KG1 (cell line): ENCODE measurements at regions not wholly inside any gene's neighbourhood (a gene's known extent, or its start where the extent isn't known, plus 50 kb on each side); places are given as distances from the start of the nearest gene placed in this dataset.
"Not testable (repeated sequence)": the region's sequence is repeated elsewhere in the genome, so short reads cannot be mapped to it uniquely, and the experiment has no call there.

Experiments used
- DNase-seq: peaks from one replicate; lab custom pipeline; 2025; lab: John Stamatoyannopoulos, UW

DNA sequence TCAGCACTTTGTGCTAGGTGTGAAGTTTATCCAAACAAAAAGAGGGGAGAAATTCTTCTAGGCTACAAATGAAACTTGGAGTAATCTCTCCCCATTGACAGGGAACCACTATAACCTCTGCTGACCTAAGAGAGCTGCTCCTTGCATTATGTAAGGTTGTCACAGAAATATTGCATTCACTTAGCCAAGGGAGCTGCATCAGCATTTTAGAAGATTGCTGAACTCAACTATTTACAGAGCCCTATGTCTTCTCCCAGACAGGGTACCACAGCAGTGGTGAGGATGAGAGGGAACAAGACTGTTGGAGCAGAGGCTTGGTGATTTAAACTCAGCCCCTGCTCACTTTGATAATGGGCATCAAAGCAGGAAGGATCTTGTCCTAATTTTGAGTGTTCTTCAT is 362.0 kb downstream of the TMEM38B start:
- DNase-seq, result no peak

DNA sequence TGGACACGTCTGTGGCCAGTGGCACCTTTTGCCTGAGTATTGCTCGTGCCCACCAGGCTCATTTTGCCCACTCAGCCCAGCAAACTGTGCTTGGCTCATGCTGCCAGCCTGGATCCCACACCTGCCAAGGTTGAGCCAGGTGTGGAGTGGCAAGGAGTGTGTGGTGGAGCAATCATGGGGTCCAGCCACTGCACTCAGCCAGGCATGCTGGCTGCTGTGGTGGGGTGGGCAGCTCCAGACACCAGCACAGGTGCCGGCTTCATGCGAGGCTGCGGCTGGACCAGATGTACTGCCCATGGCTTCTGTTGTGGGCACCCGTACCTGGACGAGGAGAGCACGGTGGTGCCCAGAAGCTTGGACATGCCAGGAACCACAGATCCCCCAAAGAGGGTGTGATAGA is 364.1 kb downstream of the TMEM38B start:
- DNase-seq, result no peak

DNA sequence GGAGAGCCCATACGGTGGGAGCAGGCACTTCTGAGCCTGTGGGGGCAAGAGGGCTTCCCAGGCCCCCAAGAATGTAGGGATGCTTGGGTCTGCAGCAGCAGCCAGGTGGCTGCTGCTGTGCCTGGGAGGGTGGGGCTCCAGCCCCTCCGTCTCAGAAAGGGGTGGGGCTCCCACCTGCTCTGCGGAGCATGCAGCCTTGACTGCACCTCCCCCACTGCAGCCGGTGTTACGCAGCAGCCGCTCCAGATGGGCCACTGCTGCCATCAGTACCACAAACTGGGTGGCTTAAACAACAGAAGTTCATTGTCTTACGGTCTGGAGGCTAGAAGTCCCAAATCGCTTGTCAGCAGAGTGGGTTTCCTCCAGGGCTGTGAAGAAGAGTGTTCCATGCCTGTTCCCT is 365.5 kb downstream of the TMEM38B start:
- no peak for DNase-seq

DNA sequence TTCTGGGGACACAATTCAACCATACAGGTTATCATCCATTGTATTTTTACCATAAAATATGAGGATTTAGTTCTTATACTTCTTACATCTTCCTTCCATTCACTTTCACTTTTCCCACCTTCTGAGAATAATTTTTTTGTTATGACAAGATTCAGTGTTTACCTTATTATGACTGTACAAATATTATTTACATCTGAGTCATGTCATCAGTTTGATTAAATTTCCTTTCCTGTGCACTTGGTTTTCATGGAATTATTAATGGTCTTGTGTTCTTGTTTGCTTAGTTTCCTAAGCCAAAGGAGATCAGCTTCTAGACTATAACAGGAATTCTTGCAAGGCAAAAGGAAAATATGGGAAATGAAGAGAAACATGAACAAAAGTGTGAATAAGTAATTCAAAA is 366.5 kb downstream of the TMEM38B start:
- DNase-seq, result no peak

DNA sequence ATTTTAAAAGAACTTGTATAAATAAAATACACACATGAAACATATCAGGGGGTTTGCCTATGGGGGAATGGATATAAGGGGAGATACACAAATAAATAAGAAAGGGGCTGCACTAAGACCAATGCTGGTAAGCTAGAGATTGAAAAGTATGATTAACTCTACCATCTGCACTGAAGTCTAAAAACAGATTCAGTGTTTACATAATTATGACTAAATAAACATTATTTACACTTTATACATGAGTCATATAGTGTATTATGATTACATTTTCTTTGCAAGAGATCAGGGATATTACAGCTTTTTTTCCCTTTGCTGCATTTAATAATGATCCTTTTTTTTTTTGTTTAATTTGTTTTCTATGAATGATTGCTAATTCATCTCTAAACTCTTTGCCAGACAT is 367.9 kb downstream of the TMEM38B start:
- DNase-seq, result no peak

DNA sequence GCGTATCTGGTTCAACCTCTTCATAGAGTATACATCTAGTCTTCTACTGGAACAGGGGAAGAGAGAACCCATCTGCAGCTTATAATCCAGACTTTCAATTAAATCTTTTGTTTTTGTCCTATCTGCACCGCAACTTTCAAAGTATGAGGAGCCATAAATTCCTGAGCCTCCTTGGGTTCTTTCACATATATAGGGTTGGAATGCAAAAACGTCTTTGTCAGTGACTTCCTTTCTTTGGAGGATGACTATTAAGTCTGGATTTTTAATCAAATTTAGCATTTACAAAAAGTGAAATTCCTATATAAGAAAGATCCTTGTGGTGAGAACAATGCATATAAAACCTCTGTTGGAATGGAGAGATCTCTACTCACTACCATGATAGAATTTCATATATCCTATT is 370.8 kb downstream of the TMEM38B start:
- no peak for DNase-seq

DNA sequence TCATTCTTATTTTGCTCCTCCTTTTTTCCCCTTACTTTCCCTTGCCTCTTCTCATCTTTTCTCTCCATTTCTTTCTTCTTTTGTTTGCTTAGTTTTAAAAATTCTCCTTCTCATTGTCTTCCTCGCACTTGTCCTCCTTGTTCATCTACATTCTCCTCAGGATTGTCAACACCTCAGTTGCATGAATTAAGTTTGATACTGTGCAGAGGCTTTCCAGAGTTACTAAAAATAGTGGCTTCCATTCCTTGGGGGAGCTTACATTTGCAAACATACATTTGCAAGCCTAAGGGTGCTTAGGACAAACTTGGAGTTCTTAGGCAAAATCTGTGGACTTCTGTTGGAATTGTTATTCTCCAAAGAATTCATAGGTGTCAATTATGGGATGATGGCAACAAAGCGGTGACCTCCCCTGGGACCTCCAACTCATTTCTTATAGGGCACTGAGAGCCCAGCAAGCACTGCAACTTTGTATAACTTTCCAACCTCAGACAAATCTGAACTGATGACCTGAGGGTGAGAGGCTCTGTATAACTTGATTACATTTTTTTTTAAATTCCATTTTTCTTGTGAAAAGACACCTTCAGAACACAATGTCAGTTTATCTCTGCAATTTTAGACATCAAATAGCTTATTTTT is 371.4 kb downstream of the TMEM38B start:
- no peak for DNase-seq

DNA sequence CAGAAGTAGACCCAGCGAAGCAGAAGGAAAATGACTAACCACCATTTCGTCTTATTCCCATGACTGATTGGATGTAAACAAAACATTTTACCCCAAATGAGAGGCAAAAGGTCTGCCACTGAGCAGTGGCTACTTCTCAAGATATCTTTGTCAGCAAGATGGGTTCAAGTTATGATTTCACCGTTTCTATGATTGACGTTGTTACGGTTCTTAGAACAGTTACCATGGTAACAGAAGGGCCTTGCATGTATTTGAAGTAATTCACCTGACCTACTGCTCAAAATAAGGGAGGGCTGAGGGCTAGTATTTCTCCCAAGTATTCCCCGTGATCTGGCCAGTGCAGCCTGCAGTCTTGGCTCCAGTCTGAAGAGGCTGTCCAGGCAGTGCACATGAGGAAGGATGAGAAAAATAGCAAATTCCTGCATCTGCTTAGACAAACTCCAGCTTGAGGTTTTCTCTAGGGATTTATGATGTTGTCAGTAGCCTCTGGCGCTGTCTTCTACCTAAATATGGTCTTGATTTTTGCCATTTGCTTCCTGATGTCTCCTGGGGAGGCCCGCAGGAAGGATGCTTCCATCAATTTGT is 372.7 kb downstream of the TMEM38B start:
- DNase-seq, result no peak

DNA sequence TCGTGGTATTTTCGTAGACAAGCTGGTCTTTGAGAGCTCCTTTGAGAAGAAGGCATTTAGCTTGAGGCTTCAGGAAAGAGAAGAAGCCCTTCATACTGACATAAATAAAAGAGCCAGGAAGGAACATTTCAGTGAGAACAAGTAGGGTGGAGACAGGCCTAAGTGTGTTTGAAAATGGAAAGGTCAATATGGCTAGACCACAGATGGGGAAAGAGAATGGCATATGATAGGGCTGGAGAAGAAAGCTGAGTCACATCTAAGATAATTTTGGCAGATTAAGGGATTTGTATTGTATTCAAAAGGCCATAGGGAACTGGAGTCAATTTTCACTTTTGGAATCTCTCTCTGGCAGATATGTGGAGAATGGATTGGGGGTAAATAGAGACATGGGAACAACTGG is 374.9 kb downstream of the TMEM38B start:
- DNase-seq, result no peak

DNA sequence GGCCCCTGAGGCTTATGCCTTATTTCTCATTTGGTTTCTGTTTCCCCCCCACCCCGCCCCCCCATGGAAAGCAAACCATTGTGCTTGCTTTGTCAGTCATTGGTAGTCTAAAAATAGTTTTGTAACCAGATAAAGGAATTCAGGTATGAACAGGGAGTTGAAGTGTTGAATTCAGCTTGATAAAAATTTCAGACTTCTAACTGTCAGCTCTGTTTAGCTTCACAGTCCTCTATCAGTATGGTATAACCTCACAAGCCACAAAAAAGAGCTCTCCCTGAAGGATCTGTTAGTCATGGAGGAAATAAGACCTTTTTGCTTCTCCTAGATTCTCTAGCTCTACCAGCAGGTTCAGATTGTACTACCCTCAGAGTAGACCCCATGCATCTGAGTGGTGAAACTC is 378.1 kb downstream of the TMEM38B start:
- no peak for DNase-seq

DNA sequence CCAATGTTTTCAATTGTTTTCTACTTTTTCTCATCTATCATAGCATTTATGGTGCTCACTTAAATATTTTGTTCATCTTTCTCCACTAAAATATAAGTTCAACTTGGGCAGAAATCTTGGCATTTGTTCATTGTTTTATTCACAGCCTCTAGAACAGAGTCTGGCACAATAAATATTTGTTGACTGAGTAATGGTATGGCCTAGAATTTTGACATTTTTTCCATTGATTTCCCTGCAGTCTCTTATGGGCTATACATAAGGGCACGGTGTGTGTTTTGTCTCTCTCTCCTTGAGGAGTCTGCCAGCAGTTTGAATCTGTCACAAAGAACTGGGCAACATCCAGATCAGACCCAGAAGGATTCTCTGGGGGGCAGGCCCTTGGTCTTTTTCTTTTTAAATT is 379.7 kb downstream of the TMEM38B start:
- DNase-seq, result no peak

DNA sequence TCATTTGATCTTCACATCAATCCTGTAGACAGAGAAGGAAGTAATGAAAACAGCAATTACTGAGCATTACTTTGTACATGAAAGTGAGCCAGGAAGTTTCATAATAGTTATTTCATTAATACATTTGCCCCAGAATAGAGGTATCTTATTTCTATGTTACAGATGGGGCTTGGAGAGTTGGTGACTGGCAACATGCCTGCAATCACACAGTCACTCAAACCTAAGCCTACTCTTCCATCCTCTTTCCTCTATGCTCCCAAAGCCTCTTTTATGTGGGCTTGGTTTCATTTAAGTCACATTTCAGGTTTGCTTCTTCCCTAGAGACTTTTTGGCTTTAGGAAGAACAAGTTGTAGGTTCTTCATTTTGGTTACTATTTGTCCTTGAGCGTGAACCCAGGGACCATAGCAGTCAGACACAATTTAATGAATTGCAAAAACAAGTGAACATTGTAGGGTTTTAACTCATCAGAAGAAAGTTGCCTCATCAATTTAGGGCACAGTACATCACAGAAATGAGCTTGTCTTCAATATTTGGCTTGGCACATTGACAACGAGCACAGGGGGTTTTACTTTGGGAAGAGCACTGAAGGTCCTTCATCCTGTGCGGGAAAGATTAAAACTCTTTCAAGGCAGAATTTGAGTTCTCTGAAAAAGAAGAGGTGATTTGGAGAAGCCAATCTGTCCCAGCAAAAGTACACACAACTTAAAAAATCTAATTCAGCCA is 381.1 kb downstream of the TMEM38B start:
- no peak for DNase-seq

DNA sequence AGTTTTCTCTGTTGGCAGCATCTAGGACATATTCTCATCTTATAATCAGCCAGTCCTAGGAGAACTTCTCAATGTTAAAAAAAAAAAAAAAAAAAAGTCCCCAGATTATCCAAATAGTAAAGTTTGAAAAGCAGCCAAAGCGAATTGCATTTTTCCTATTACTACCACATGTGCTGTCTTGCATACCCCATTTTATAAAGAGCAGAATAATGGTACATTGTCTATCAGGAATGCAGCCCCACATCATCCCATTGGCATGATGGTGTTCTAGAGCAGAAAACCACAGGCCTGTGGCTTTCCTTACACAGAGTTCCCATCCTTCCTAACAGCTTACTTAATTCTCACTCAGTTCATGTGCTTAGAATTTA is 381.6 kb downstream of the TMEM38B start:
- no peak for DNase-seq

DNA sequence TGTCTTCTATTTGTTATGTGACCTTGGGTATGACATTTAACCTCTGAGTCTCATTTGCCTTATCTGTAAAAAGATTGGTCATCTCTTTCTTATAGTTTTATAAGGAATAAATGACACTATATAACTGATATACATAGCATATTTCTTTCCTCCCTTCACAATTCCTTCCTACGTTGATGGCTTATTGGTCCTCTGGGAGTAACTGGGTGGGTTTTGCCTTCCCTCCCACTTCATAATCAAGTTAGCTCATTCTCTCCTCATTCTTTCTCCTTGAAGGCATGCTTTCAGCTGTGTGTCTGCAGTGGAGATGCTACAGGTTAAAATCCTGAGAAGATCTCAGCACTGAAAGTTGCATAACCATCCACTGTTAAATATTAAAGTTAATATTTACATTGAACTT is 382.4 kb downstream of the TMEM38B start:
- DNase-seq, result no peak

DNA sequence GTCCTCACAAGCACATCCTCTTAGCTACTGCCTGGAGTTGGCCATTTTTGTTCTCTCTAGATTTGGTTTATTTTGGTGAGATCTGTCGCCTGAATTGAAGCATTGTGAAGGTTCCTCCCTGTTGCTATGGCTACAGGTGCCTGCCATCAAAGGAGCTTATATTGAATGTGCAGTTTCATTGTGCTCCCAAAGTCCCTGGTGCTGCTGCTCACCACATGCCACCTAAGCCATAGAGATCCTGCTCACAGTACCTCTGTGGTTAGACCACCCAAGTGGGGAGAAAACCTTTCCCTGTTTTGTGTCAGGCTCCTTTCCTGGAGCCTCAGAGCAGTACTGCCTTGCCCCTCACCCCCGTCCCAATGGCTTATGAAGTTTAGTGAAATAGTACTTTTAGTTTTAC is 383.4 kb downstream of the TMEM38B start:
- no peak for DNase-seq

DNA sequence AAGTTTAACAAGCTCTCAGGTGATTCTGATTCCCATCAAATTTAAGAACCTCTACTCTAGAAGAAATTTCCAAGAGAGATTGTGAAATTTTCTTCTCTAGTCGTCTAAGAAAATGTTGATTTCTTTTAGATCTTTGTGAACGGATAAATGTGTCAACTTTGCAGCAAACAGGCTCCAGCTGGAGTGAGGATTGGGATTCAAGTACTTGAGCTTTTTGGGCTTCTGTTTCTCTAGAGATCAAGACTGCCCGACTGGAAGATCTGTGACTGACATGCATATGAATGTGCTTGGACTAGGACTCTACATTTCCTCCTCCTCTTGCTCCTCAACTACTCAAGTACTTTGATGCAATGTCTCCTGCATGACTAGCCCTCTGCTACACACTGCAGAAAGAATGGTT is 388.3 kb downstream of the TMEM38B start:
- DNase-seq, result no peak

DNA sequence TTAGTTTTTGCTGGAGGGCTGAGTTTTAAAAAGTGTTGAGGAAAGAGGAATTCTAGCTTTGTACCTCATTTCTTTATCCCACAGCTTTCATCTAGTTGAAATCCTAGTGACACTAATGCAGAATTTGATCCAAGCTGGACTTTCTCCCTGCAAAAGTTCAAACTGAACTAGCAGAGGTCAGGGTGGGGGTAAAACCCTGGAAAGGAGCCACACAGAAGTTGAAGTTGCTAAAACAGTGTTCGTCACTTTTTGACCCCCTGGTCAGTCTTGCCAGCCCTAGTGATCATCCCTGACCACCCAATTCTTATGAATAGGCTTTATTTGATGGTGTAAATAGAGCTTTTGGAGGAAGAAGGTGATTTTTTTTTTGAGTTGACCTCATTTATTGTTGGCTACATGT is 390.4 kb downstream of the TMEM38B start:
- DNase-seq, result no peak

DNA sequence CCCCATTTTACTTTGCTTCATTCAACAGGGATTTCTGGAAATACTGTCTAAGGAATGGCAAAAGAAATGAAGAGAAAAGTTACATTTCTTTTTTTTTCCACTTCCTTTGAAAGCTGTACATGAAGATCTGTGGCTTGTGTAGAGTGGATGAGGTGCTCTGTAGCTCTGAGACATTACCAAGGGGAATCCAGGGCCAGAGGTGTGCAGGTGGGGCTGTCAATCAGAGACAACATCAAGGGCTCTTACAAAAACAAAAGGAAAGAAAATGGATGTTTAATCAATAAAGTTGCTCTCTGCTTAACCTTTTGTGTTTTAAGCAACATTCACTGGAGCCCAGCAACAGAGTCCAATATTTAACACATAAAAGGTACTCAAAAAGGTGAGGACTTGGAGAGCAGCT is 391.1 kb downstream of the TMEM38B start:
- DNase-seq, result no peak

DNA sequence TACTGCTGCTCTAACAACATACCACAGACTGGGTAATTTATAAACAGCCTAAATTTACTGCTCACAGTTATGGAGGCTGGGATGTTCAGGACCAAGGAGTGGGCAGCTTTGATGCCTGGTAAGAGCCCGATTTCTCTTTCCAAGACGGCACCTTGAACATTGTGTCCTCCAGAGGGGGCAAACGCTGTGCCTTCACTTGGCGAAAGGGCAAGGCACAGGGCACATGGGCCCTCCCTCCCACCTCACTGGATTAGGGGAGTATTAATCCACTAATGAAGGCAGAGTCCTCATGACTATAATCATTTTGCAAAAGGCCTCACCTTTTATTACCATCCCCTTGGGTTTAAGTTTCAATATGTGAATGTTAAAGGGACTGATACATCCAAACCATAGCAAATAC is 397.7 kb downstream of the TMEM38B start:
- no peak for DNase-seq

DNA sequence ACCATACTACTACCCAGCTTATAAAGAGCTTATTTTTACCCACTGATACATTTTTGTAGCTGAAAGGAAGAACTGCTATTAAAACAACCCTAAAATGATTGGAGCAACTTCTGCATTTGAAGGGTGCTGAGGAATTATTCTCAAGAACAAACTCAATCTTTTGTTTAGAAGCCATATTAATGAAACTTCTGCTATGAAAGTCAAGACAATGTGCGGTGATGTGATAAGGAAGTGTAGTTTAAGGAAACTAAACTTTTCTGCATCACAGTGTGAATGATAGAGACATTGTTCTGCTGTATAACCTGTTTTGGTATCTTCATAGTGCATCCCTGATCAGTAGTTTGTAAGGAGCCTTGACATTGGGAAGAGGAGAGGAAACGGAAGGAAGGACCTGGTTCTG is 408.5 kb downstream of the TMEM38B start:
- DNase-seq, result no peak

DNA sequence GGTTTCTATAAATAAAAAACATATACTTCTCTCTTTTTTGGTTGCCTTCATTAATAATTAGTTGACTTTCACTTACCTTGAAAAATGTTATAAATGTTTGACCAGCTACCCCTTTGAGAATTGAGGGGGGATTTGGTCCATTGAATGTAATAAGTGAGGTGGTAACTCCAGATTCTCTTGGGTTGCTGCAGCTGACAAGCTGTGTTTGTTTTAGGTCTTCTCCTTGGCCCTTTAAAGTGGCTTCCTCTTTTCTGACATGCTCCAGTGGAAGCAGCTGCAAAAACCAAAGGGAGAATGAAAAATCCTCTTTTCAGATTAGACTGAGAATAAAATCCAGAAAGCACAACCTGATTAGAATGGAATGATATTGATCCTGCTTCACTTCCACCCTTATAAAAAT is 410.5 kb downstream of the TMEM38B start:
- DNase-seq, result no peak

DNA sequence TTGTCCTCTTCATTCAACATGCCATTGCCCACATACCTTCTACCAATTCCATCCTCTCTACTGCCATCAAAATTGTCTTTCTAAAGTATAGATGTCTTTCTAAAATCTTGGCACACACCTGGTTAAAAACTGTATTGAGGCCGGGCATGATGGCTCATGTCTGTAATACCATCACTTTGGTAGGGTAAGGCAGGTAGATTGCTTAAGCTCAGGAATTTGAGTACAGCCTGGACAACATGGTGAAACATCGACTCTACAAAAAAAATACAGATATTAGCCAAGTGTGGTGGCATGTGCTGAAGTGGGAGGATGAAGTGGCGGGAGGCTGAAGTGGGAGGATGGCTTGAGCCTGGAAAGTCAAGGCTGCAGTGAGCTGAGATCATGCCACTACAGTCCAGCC is 412.1 kb downstream of the TMEM38B start:
- no peak for DNase-seq

DNA sequence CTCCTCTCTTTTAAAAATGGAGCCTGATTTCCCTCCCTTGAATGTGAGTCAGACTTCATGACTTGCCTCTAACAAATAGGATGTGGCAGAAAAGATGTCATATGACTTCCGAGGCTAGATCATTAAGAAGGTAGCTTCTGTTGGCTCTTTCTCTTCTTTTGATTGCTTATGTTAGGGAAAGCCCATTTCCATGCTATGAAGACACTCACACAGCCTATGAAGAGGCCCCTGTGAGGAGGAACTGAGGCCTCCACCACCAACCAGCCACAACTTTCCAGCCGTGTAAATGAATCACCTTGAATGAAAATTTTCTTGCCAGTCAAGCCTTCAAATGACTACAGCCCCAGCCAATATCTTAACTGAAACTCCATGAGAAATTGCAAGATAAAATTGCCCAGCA is 413.4 kb downstream of the TMEM38B start:
- DNase-seq, result no peak

DNA sequence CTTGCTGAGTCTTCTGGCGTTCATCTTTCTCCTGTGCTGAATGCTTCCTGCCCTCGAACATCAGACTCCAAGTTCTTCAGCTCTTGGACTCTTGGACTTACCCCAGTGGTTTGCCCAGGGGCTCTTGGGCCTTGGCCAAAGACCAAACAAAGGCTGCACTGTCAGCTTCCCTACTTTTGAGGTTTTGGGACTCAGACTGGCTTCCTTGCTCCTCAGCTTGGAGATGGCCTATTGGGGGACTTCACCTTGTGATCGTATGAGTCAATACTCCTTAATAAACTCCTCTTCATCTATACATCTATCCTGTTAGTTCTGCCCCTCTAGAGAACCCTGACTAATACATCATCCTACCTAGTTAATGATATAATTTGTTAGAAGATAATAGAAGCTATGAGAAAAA is 415.4 kb downstream of the TMEM38B start:
- DNase-seq, result not testable (repeated sequence)
